ENCODE measurements at regions not wholly inside any gene's neighbourhood (a gene's known extent, or its start where the extent isn't known, plus 50 kb on each side); places are given as distances from the start of the nearest gene placed in this dataset.

GRCh38 chr3:150230037-150230436 lies 178.1 kb upstream of the TSC22D2 start:
- TF ChIP-seq CTCF (IDR thresholded peaks at IDR 0.05) (no peak), POLR2A (IDR thresholded peaks at IDR 0.05) (no peak)
